H1 (cell line): ENCODE measurements at regions not wholly inside any gene's neighbourhood (a gene's known extent, or its start where the extent isn't known, plus 50 kb on each side); places are given as distances from the start of the nearest gene placed in this dataset.

Experiments
- CTCF ChIA-PET: fragments of 300-600 bp; sonication (Branson Sonifier 250); formaldehyde crosslinking; loops from one replicate; lab custom pipeline; 2021; ENCODE audit not compliant: partially characterized antibody; lab: Charles Lee
- POLR2A ChIA-PET: fragments of 300-600 bp; sonication (Branson Sonifier 250); formaldehyde crosslinking; loops from one replicate; lab custom pipeline; 2021; ENCODE audit warnings: inconsistent platforms; ENCODE audit not compliant: partially characterized antibody; lab: Charles Lee
- DNase-seq, 2 experiments: peaks; one replicate each; pipeline versions ENCODE4 v3.0.0 to v3.0.0-alpha.2; 2010 to 2022; ENCODE audit warnings: low spot score in 2 of 2, low read depth in 1 of 2, mixed read lengths in 1 of 2
- FAIRE-seq: peaks from 2 replicates; lab custom pipeline; 2011; peaks lifted over from hg19 to GRCh38; lab: Jason Lieb, UNC
- H2AFZ ChIP-seq: 2 replicates; pipeline ENCODE4 v1.8.1; 2012; ENCODE audit warnings: low read length, inconsistent platforms
- H2AK5ac ChIP-seq: 2 replicates; pipeline ENCODE4 v1.6.1; 2013; ENCODE audit warnings: low read depth, low read length
- H2BK120ac ChIP-seq: replicated peaks from 2 replicates; pipeline ENCODE3; 2013; ENCODE audit warnings: low read depth, low read length, inconsistent platforms
- H2BK12ac ChIP-seq: 2 replicates; pipeline ENCODE4 v1.6.1; 2013; ENCODE audit warnings: low read depth, low read length
- H2BK15ac ChIP-seq: 2 replicates; pipeline ENCODE4 v1.6.1; 2013; ENCODE audit warnings: low read length
- H2BK20ac ChIP-seq: 2 replicates; pipeline ENCODE4 v1.6.1; 2013; ENCODE audit warnings: low read length
- H2BK5ac ChIP-seq: 2 replicates; pipeline ENCODE4 v1.6.1; 2013; ENCODE audit warnings: low read depth, low read length
- H3K14ac ChIP-seq: 2 replicates; pipeline ENCODE4 v1.6.1; 2013; ENCODE audit warnings: inconsistent platforms; ENCODE audit not compliant: insufficient read length
- H3K18ac ChIP-seq: 2 replicates; pipeline ENCODE4 v1.6.1; 2013; ENCODE audit warnings: low read length; ENCODE audit errors: extremely low read depth
- H3K23ac ChIP-seq: 2 replicates; pipeline ENCODE4 v1.6.1; 2013; ENCODE audit warnings: inconsistent platforms; ENCODE audit not compliant: insufficient read length
- H3K23me2 ChIP-seq: 2 replicates; pipeline ENCODE4 v1.6.1; 2013; ENCODE audit warnings: low read depth, low read length
- H3K27ac ChIP-seq: 2 replicates; pipeline ENCODE4 v1.6.1; 2011; ENCODE audit warnings: low read depth, low read length, inconsistent platforms
- H3K27me3 ChIP-seq, 4 experiments: replicated peaks in 1 of 4; 1 replicate in 1 of 4; 2 replicates in 3 of 4; pipeline versions ENCODE4 v1.6.1 to v1.8.1; 2011 to 2013; ENCODE audit warnings: low read length in 3 of 4, mild to moderate bottlenecking in 3 of 4, inconsistent platforms in 2 of 4, mixed read lengths in 2 of 4, moderate library complexity in 1 of 4; ENCODE audit not compliant: control insufficient read depth in 3 of 4, insufficient read depth in 3 of 4; ENCODE audit errors: extremely low read depth in 1 of 4
- H3K36me3 ChIP-seq, 4 experiments: 2 replicates each; pipeline versions ENCODE4 v1.6.1 to v1.8.1; 2011 to 2013; ENCODE audit warnings: mild to moderate bottlenecking in 4 of 4, low read length in 3 of 4, moderate library complexity in 2 of 4, control low read depth in 1 of 4, inconsistent platforms in 1 of 4; ENCODE audit not compliant: insufficient read depth in 4 of 4, control insufficient read depth in 2 of 4
- H3K4ac ChIP-seq: replicated peaks from 2 replicates; pipeline ENCODE3; 2013; ENCODE audit warnings: low read length, low read depth, mixed read lengths, inconsistent platforms; ENCODE audit not compliant: insufficient read length
- H3K4me1 ChIP-seq, 4 experiments: replicated peaks in 1 of 4; 1 replicate in 1 of 4; 2 replicates in 3 of 4; pipeline versions ENCODE4 v1.6.1 to v1.8.1; 2011 to 2013; ENCODE audit warnings: low read length in 3 of 4, inconsistent platforms in 2 of 4, mixed read lengths in 1 of 4; ENCODE audit not compliant: insufficient read depth in 4 of 4, control insufficient read depth in 3 of 4
- H3K4me2 ChIP-seq, 2 experiments: 2 replicates each; pipeline versions ENCODE4 v1.6.1 to v1.8.1; 2011 to 2013; ENCODE audit warnings: low read depth in 2 of 2, low read length in 2 of 2, control low read depth in 1 of 2, inconsistent platforms in 1 of 2, mild to moderate bottlenecking in 1 of 2; ENCODE audit not compliant: insufficient read depth in 1 of 2
- H3K4me3 ChIP-seq, 4 experiments: fragments of 200-600, 300-600 bp in 1 of 4; sonication (generic), shearing (Covaris generic), sonication (Bioruptor Twin) in 1 of 4; 2 replicates each; pipeline versions ENCODE4 v1.5.1 to v1.8.1; 2011 to 2016; ENCODE audit warnings: low read length in 4 of 4, low read depth in 3 of 4, control low read depth in 2 of 4, inconsistent platforms in 2 of 4, mild to moderate bottlenecking in 2 of 4, mixed read lengths in 1 of 4, moderate library complexity in 1 of 4; ENCODE audit not compliant: insufficient read depth in 2 of 4; ENCODE audit errors: extremely low read depth in 1 of 4
- H3K56ac ChIP-seq: replicated peaks from 2 replicates; pipeline ENCODE3; 2013; ENCODE audit warnings: low read depth, mild to moderate bottlenecking, mixed read lengths, low read length, inconsistent platforms; ENCODE audit not compliant: insufficient read length
- H3K79me1 ChIP-seq: 2 replicates; pipeline ENCODE4 v1.6.1; 2013; ENCODE audit warnings: low read depth, low read length, control low read depth
- H3K79me2 ChIP-seq, 2 experiments: 2 replicates each; pipeline versions ENCODE4 v1.6.1 to v1.8.1; 2012 to 2013; ENCODE audit warnings: low read length in 2 of 2, mild to moderate bottlenecking in 2 of 2, inconsistent platforms in 1 of 2; ENCODE audit not compliant: insufficient read depth in 2 of 2, control insufficient read depth in 1 of 2
- H3K9ac ChIP-seq, 4 experiments: replicated peaks in 1 of 4; 1 replicate in 1 of 4; 2 replicates in 3 of 4; pipeline versions ENCODE4 v1.6.1 to v1.8.1; 2011 to 2013; ENCODE audit warnings: low read depth in 3 of 4, low read length in 3 of 4, control low read depth in 2 of 4, mild to moderate bottlenecking in 2 of 4, moderate library complexity in 2 of 4, inconsistent platforms in 1 of 4; ENCODE audit errors: extremely low read depth in 1 of 4
- H3K9me3 ChIP-seq, 2 experiments: 2 replicates each; pipeline versions ENCODE4 v1.6.1 to v1.8.1; 2012 to 2013; ENCODE audit warnings: mild to moderate bottlenecking in 2 of 2, moderate library complexity in 2 of 2, control low read depth in 1 of 2, inconsistent platforms in 1 of 2, low read depth in 1 of 2, low read length in 1 of 2, mixed read lengths in 1 of 2; ENCODE audit not compliant: insufficient read depth in 2 of 2
- H4K20me1 ChIP-seq, 2 experiments: replicated peaks in 1 of 2; 2 replicates each; pipeline versions ENCODE3 to v1.8.1; 2011 to 2013; ENCODE audit warnings: inconsistent platforms in 2 of 2, low read length in 2 of 2, mild to moderate bottlenecking in 1 of 2; ENCODE audit not compliant: insufficient read depth in 2 of 2, control insufficient read depth in 1 of 2
- H4K5ac ChIP-seq: 2 replicates; pipeline ENCODE4 v1.6.1; 2013; ENCODE audit warnings: low read length, low read depth, mixed read lengths, inconsistent platforms; ENCODE audit not compliant: insufficient read length
- H4K8ac ChIP-seq: 2 replicates; pipeline ENCODE4 v1.8.0; 2013; ENCODE audit warnings: mild to moderate bottlenecking, moderate library complexity, low read length, inconsistent platforms; ENCODE audit not compliant: insufficient read depth; ENCODE audit errors: extremely low read depth
- H4K91ac ChIP-seq: replicated peaks from 2 replicates; pipeline ENCODE3; 2013; ENCODE audit warnings: low read length, mixed read lengths, inconsistent platforms; ENCODE audit not compliant: insufficient read length
- BCL11A ChIP-seq, 2 experiments: IDR thresholded peaks; one replicate each; pipeline ENCODE4 v1.6.1; 2011; ENCODE audit warnings: low read depth in 2 of 2, low read length in 2 of 2, mild to moderate bottlenecking in 2 of 2
- EZH2 ChIP-seq: fragments of 200-600 bp; sonication (generic); IDR thresholded peaks from 2 replicates; pipeline ENCODE4 v1.7.1; 2012; ENCODE audit warnings: low read depth, mild to moderate bottlenecking, moderate library complexity, low read length, inconsistent platforms; ENCODE audit not compliant: severe bottlenecking
- JUND ChIP-seq: IDR thresholded peaks from 2 replicates; pipeline ENCODE4 v1.6.1; 2011; ENCODE audit warnings: mild to moderate bottlenecking, improper control_type of control experiment, low read length
- KDM5A ChIP-seq: fragments of 200-600 bp; IDR thresholded peaks from 2 replicates; pipeline ENCODE4 v1.7.1; 2012; ENCODE audit warnings: mild to moderate bottlenecking, low read length, inconsistent platforms, mixed read lengths
- RNF2 ChIP-seq: fragments of 200-900, 300-1000 bp; sonication (generic); IDR thresholded peaks from 2 replicates; pipeline ENCODE4 v1.7.1; 2016; ENCODE audit warnings: borderline replicate concordance, low read depth, mild to moderate bottlenecking, antibody characterized with exemption, low read length; ENCODE audit not compliant: poor library complexity, severe bottlenecking; ENCODE audit errors: missing control alignments
- SIRT6 ChIP-seq: IDR thresholded peaks from one replicate; pipeline ENCODE4 v1.7.1; 2012; ENCODE audit warnings: low read length, inconsistent platforms
- ZNF274 ChIP-seq: IDR thresholded peaks from 2 replicates; pipeline ENCODE4 v1.7.0; 2012; ENCODE audit warnings: low read length, borderline replicate concordance; ENCODE audit errors: extremely low read depth
- WGBS, 2 experiments: shearing (Covaris generic) in 1 of 2; methylation state at CpG; one replicate each; pipeline versions ENCODE4 v1.1.6 to v1.1.7; 2013 to 2015; ENCODE audit warnings: low lambda C conversion rate in 2 of 2, mixed read lengths in 2 of 2, inconsistent platforms in 1 of 2, low coverage in 1 of 2, missing lambda C conversion rate in 1 of 2; ENCODE audit not compliant: insufficient replicate concordance in 2 of 2, insufficient coverage in 1 of 2, insufficient read length in 1 of 2; ENCODE audit errors: extremely low coverage in 1 of 2, missing lambda C conversion rate in 1 of 2; 5-methylcytosine and 5-hydroxymethylcytosine counted together
- TF ChIP-seq, protein P1 (sequence below): IDR thresholded peaks from 2 replicates; pipeline ENCODE4 v1.6.1; 2012; ENCODE audit warnings: low read length, inconsistent platforms

DNA sequence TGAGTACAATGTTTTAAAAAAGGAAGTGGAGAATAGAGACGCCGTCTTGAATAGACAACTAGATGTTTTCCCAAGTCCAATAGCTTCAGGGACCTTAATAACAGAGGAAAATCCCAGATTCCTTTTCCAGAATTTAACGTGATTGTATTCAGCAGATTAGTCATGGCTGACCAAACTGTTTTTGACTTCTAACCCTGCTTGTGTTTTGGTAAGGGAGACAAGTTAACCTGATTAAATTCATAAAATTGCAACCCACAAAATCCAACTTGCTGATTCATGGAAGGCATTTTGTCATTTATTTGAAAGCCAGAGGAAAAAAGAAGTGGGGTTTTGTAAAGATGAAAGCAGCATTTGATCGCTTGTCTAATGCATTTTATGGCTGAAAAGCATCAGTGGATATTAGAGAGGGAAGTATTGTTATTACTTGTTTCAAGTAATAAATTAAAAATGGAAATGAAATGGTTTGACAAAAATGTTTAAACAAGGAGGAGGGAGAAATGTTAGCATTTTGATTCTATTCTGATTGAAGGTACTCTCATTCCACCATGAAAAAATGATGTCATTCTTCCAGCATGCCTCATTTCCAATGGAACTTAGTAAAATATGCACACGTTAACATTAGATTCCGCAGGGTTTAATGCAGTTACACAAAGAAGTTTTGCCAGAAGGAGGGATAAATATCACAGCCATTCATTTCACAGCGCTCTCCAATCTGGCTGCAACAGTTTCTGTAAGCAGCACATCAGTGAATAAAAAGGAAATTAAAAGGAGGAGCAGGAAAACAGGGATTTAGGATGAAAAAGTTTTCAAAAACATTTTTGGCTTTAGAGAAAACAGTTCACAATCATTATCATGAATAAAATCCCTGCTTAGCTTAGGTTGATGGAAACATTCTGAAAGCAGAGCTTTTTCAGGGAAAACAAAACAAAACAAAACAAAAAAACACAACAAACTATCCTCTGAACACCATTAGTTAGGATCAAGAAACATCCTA is 314.7 kb downstream of the PRR16 start:
- no peak overlapping the region for H2BK15ac ChIP-seq
- H2BK12ac ChIP-seq = no peak overlapping the region
- H3K27me3 ChIP-seq = no peaks in the 10 kb centered on the region
- no peaks in the 10 kb centered on the region for H4K20me1 ChIP-seq
- H4K8ac ChIP-seq = no peak overlapping the region
- H2AFZ ChIP-seq = no peak overlapping the region
- DNase-seq = no peak
- no peak overlapping the region for H4K91ac ChIP-seq
- no peaks in the 10 kb centered on the region for H3K4me1 ChIP-seq
- H3K4ac ChIP-seq = no peak overlapping the region
- no peak overlapping the region for H3K4me2 ChIP-seq
- no peak overlapping the region for H2BK5ac ChIP-seq
- H3K9me3 ChIP-seq = no peaks in the 10 kb centered on the region
- H2BK20ac ChIP-seq = no peak overlapping the region
- no peak overlapping the region for H3K23ac ChIP-seq
- no peak overlapping the region for H3K27ac ChIP-seq
- CTCF ChIA-PET = interaction anchor here (0.7 to 0.9 kb wide), 2 partner anchors 8 to 11 kb away, joined by 3 read pairs; no protein-coding TSS in a partner anchor
- no peak overlapping the region for H2BK120ac ChIP-seq
- POLR2A ChIA-PET = no interaction called here
- no peak overlapping the region for H3K9ac ChIP-seq
- FAIRE-seq = no peak
- H3K36me3 ChIP-seq = no peaks in the 10 kb centered on the region
- no peak overlapping the region for H2AK5ac ChIP-seq
- no peak overlapping the region for H4K5ac ChIP-seq
- no peak overlapping the region; the same call in 1 of the 2 replicates for H3K18ac ChIP-seq
- H3K79me2 ChIP-seq = no peaks in the 10 kb centered on the region
- H3K4me3 ChIP-seq = no peak overlapping the region
- no peak overlapping the region for H3K56ac ChIP-seq
- 84% methylated on average over 7 of the region's 7 CpGs; no CpG with 5 or more reads in 1 of the 2 experiments for WGBS, 2 experiments
- no peaks in the 10 kb centered on the region for H3K23me2 ChIP-seq
- TF ChIP-seq EZH2 = no peak
- no peak for TF ChIP-seq SIRT6
- TF ChIP-seq, protein P1, sequence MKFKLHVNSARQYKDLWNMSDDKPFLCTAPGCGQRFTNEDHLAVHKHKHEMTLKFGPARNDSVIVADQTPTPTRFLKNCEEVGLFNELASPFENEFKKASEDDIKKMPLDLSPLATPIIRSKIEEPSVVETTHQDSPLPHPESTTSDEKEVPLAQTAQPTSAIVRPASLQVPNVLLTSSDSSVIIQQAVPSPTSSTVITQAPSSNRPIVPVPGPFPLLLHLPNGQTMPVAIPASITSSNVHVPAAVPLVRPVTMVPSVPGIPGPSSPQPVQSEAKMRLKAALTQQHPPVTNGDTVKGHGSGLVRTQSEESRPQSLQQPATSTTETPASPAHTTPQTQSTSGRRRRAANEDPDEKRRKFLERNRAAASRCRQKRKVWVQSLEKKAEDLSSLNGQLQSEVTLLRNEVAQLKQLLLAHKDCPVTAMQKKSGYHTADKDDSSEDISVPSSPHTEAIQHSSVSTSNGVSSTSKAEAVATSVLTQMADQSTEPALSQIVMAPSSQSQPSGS = no peak
- no peak for TF ChIP-seq JUND
- no peak for TF ChIP-seq KDM5A
- no peak for TF ChIP-seq ZNF274
- no peak for TF ChIP-seq RNF2
- TF ChIP-seq BCL11A (IDR thresholded peaks at IDR 0.05; ENCODE audit: low read depth in 2 of 2, low read length in 2 of 2) = no peak
- H3K79me1 ChIP-seq = no peaks in the 10 kb centered on the region
- no peak overlapping the region for H3K14ac ChIP-seq
